ENCODE measurements at regions not wholly inside any gene's neighbourhood (a gene's known extent, or its start where the extent isn't known, plus 50 kb on each side); places are given as distances from the start of the nearest gene placed in this dataset.

DNA sequence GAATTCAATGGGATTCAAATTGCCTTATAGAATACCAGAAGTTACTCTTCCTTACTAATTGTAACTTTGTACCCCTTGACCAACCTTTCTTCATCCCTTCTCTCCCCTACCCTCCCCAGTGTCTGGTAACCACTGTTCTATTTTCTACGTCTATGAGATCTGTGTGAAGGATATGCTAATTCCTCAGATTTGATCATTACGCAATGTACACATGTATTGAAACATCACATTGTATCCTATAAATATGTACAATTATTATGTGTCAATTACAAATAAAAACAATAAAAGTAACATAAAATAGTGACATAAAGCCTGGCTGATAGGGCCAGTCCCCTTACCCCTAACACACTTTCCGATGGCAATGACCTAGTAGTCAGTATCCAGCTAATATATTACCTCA lies 95.1 kb upstream of the GRIA3 start:
- Histone ChIP-seq H2AFZ (ENCODE audit: insufficient read depth, low read depth, low read length, poor library complexity, severe bottlenecking) (no peak overlapping the region), H4K20me1 (ENCODE audit: insufficient read depth, low read length) (no peaks in the 10 kb centered on the region), H3K27ac (ENCODE audit: low read depth in 1 of 2, low read length in 2 of 2) (no peak overlapping the region), H3K4me1 (ENCODE audit: control insufficient read depth in 1 of 2, insufficient read depth in 2 of 2, low read length in 2 of 2) (peaks cover 15 to 24% of the 10 kb centered on the region in 2 donors), H3K27me3 (ENCODE audit: control insufficient read depth in 2 of 2, insufficient read depth in 2 of 2, low read length in 2 of 2) (no peaks in the 10 kb centered on the region), H3K4me2 (replicated peaks; ENCODE audit: extremely low read depth, low read length, poor library complexity, severe bottlenecking) (no peak overlapping the region), H3K4me3 (replicated peaks in 1 of 3; ENCODE audit: low read depth in 2 of 3, low read length in 3 of 3) (no peak overlapping the region), H3K36me3 (replicated peaks in 1 of 2; ENCODE audit: control insufficient read depth in 1 of 2, insufficient read depth in 2 of 2, low read length in 2 of 2) (no peaks in the 10 kb centered on the region), H3K79me2 (ENCODE audit: insufficient read depth, low read length) (no peaks in the 10 kb centered on the region), H3K9me3 (replicated peaks in 1 of 2; ENCODE audit: control insufficient read depth in 1 of 2, insufficient read depth in 1 of 2, low read length in 2 of 2) (peaks cover 0 to 4% of the 10 kb centered on the region in 2 donors), H3K9ac (ENCODE audit: insufficient read depth, low read length, poor library complexity, severe bottlenecking) (no peak overlapping the region)
- no CpG with 5 or more reads among the region's 3 CpGs for WGBS (ENCODE audit: insufficient coverage)
- Mint-ChIP-seq H3K27me3 (ENCODE audit: low read depth in 3 of 3) (no peaks in the 10 kb centered on the region), H3K36me3 (no peaks in the 10 kb centered on the region), H3K4me1 (peaks cover 29% of the 10 kb centered on the region), H3K4me3 (no peak overlapping the region), H3K27ac (no peak overlapping the region), H3K9me3 (peaks cover 2 to 9% (median 4%) of the 10 kb centered on the region in 7 donors)
- intact Hi-C loops (cut with micrococcal nuclease): no loop called here
- TF ChIP-seq, protein P1, sequence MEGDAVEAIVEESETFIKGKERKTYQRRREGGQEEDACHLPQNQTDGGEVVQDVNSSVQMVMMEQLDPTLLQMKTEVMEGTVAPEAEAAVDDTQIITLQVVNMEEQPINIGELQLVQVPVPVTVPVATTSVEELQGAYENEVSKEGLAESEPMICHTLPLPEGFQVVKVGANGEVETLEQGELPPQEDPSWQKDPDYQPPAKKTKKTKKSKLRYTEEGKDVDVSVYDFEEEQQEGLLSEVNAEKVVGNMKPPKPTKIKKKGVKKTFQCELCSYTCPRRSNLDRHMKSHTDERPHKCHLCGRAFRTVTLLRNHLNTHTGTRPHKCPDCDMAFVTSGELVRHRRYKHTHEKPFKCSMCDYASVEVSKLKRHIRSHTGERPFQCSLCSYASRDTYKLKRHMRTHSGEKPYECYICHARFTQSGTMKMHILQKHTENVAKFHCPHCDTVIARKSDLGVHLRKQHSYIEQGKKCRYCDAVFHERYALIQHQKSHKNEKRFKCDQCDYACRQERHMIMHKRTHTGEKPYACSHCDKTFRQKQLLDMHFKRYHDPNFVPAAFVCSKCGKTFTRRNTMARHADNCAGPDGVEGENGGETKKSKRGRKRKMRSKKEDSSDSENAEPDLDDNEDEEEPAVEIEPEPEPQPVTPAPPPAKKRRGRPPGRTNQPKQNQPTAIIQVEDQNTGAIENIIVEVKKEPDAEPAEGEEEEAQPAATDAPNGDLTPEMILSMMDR (IDR thresholded peaks at IDR 0.05): no peak
- no peak for DNase-seq

DNA sequence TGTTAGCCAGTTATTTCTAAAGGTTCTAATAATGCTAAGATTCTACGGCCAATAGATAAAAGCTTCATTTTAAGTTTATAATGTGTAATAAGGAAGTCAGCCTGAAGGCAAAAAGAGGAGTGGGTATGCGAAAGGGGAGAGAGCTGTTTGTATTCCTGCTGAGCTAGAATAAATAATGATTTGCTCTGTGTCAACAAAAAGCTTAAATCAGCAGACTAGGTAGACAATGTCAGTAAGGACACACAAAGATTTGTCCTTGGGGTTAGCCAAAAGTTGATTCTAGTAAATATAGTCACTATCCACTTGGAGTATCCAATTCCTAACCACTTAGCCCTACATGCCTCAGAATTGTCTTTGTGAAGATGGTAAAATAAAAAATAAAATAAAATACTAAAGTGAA lies 90.3 kb upstream of the GRIA3 start:
- Histone ChIP-seq H3K4me2 (replicated peaks; ENCODE audit: extremely low read depth, low read length, poor library complexity, severe bottlenecking) (no peak overlapping the region), H3K9ac (ENCODE audit: insufficient read depth, low read length, poor library complexity, severe bottlenecking) (no peak overlapping the region), H2AFZ (ENCODE audit: insufficient read depth, low read depth, low read length, poor library complexity, severe bottlenecking) (no peak overlapping the region), H3K4me1 (ENCODE audit: control insufficient read depth in 1 of 2, insufficient read depth in 2 of 2, low read length in 2 of 2) (no peaks in the 10 kb centered on the region), H3K27ac (ENCODE audit: low read depth in 1 of 2, low read length in 2 of 2) (no peak overlapping the region), H3K36me3 (replicated peaks in 1 of 2; ENCODE audit: control insufficient read depth in 1 of 2, insufficient read depth in 2 of 2, low read length in 2 of 2) (no peaks in the 10 kb centered on the region), H3K4me3 (replicated peaks in 1 of 3; ENCODE audit: low read depth in 2 of 3, low read length in 3 of 3) (no peak overlapping the region), H3K79me2 (ENCODE audit: insufficient read depth, low read length) (no peaks in the 10 kb centered on the region), H3K9me3 (replicated peaks in 1 of 2; ENCODE audit: control insufficient read depth in 1 of 2, insufficient read depth in 1 of 2, low read length in 2 of 2) (peaks cover 0 to 4% of the 10 kb centered on the region in 2 donors), H4K20me1 (ENCODE audit: insufficient read depth, low read length) (no peaks in the 10 kb centered on the region), H3K27me3 (ENCODE audit: control insufficient read depth in 2 of 2, insufficient read depth in 2 of 2, low read length in 2 of 2) (no peaks in the 10 kb centered on the region)
- no peak overlapping the region for H3K4me3 Mint-ChIP-seq
- H3K36me3 Mint-ChIP-seq: no peaks in the 10 kb centered on the region
- peaks cover 3 to 9% (median 6%) of the 10 kb centered on the region in 7 donors for H3K9me3 Mint-ChIP-seq
- intact Hi-C loops (cut with micrococcal nuclease): no loop called here
- H3K27ac Mint-ChIP-seq: no peak overlapping the region
- H3K4me1 Mint-ChIP-seq: peaks cover 4% of the 10 kb centered on the region
- WGBS (ENCODE audit: insufficient coverage): 100% methylated on average over 1 of the region's 2 CpGs
- no peak for DNase-seq
- H3K27me3 Mint-ChIP-seq (ENCODE audit: low read depth in 3 of 3): peaks cover 0 to 3% (median 0%) of the 10 kb centered on the region in 3 donors
- TF ChIP-seq, protein P1 (IDR thresholded peaks at IDR 0.05): no peak

All from CD14-positive monocyte (primary cell).